ENCODE measurements at regions not wholly inside any gene's neighbourhood (a gene's known extent, or its start where the extent isn't known, plus 50 kb on each side); places are given as distances from the start of the nearest gene placed in this dataset.

DNA sequence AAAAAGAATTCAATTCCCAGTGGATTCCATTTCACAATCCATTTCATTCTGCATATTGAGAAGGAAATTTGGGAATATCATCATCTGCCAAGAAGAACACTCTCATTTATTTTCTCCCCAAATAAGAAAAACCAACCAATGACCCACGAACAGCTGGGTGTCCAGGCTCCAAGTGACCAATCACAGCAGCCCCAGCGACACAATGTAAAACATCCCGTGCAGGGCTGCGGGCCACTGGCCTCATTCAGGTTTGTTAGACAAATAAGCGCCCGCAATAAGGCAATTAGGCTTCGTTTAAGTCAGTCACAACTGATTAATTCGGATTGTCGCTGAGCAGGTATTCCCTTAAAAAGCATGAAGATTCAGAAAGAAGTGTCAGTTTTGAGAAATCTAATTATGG is 378.6 kb downstream of the EIPR1 start:
- no peak for DNase-seq (ENCODE audit: low read depth)

DNA sequence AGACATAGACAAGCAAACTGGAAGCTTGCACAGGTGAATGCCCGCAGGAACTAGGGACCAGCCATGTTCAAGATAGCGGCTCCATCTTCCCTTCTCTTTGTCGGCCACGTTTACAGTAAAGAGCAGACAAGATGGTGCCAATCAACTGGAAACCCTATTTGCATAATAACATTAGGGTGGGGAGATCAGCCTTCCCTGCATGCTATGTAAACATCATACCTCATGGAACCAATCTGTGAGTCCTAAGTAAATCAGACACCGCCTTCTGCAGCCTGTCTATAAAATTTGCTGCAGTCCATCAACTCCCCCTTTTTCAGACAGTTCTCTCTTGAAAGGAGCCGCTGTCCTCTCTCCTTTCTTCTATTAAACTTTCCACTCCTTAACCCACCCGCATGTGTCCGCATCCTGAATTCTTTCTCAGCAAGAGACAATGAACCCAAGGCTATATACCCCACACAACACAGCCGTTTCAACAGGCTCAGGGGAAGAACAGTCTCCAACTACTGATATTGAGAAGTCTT is 384.4 kb downstream of the EIPR1 start:
- no peak for DNase-seq (ENCODE audit: low read depth)

DNA sequence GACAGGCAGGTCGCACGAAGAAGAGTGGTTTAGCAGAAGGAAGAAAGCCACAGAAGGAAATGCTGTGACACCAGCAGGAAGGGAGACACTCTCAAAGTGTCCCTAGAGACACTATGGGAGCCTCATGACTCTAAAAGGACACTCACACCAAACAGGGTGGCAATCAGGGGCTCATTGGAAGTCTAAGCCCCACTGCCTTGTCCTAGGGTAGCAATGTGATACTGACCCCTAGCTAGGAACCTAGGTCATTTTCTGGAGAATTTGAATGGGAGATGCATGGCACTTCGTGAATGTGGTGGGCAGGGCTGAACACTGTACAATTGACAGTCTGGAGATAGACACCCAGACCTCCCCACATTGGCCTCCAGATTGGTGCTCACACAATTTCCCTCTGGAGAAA is 385.0 kb downstream of the EIPR1 start:
- no peak for DNase-seq (ENCODE audit: low read depth)

GRCh38 chr2:2985020-2985419 is 392.6 kb downstream of the EIPR1 start:
- no peak for DNase-seq (ENCODE audit: low read depth)

GRCh38 chr2:2981000-2981399 is 396.6 kb downstream of the EIPR1 start:
- DNase-seq (ENCODE audit: low read depth) = no peak

DNA sequence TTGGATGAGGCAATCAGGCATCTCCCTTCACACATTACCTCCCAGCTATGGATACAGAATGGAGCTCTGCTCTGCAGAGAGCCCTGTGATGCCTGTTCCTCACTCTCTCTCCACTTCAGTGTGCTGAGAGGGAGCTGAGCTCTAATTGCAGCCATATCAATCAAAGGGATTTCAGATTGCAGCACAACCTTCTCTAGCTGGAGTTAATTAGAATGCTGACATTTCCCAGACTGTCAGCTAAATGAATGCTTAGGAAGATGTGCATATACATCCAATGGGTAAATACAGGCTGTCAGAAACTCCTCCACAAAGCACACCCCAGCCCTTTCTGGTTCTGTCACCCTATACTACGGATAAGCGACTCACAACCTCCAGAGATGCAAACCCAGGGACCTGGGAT is 402.6 kb downstream of the EIPR1 start:
- no peak for DNase-seq (ENCODE audit: low read depth)

DNA sequence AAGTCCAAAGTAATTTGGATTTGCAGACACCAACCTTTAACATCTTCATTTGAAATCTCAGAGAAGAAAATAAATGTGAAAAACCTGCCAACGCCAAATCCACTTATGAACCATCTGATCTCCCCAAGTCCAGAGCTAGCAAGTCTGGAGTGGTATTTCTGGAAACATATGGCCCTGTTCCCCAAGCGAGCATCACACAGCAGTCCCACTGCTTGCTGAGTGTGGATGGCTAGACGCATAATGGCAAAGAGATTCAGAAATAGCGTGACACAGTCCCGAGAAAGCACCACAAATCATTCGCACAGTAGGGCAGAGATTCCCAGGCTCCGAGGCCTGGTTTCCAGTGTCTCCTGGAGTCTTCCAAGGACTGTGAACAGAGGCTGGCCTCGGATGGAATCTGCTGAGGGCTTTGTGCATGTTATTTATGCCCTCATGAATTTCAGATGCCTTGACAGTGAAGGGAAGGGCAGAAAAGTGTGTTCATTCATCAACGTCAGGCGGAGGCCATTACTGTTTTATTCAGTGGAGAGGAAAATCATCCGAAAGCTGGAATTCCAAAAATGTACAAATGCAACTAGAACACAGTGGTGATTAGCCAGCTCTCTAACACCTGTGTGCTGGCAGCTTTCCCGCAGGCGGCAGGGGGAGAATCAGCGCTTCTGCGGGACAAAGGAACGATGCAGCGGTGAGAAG is 417.0 kb downstream of the EIPR1 start:
- no peak for DNase-seq (ENCODE audit: low read depth)

DNA sequence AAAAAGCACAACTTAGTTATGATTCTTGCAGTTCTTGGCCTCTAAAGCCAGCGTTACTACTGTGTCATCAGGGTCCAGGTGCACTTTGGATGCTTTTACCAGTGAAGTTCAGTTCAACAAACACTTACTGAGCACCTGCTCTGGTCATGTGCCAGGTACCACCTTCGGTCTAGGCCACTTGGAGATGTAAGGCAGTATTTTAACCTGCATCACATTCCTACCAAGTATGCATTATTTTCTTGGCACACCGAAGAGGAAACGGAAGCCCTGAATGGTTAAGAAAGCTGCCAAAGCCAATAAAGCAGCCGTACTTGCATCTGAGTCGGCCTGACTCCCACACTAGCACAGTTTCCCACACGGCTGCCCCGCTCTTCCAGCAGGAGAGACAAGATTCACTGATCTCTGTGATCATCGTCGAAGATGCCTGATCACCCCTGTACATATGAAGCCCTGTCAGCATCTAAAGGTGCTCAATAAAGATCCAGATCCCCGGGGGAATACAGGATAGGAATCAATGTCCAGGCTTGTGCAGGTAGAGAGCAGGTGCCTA is 427.1 kb downstream of the EIPR1 start:
- no peak for DNase-seq (ENCODE audit: low read depth)

- no peak for DNase-seq (ENCODE audit: low read depth)
Measured at GRCh38 chr2:2947406-2947805, 430.2 kb downstream of the EIPR1 start.

- no peak for DNase-seq (ENCODE audit: low read depth)
Measured at GRCh38 chr2:2942906-2943305, 434.7 kb downstream of the EIPR1 start.

GRCh38 chr2:2942225-2942624 is 435.4 kb downstream of the EIPR1 start:
- DNase-seq (ENCODE audit: low read depth) = no peak

GRCh38 chr2:2941205-2941604 is 436.4 kb downstream of the EIPR1 start:
- DNase-seq (ENCODE audit: low read depth) = no peak

GRCh38 chr2:2940702-2941101 is 436.9 kb downstream of the EIPR1 start:
- no peak for DNase-seq (ENCODE audit: low read depth)

GRCh38 chr2:2940061-2940460 is 437.6 kb downstream of the EIPR1 start:
- no peak for DNase-seq (ENCODE audit: low read depth)

- no peak for DNase-seq (ENCODE audit: low read depth)
Measured at GRCh38 chr2:2939078-2939795, 438.4 kb downstream of the EIPR1 start.

DNA sequence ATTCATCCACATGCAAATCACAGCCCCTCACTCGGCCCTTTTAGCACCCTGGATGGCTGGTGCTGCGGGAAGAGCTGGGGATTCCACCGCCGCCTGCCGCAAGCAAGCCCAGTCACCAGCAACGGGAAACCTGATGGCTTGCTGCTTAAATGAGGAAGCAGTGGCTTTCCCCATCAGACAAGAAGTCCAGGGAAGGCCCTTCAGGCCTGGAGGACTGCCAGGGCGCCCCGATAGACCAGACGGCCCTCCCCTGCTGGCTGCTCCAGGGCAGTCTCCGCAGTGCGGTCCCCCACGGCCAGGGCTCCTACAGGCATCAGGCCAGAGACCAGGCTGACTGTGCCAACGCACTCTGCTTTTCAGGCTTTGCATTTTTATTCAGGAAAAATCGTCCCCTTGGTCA is 439.1 kb downstream of the EIPR1 start:
- no peak for DNase-seq (ENCODE audit: low read depth)

- no peak for DNase-seq (ENCODE audit: low read depth)
Measured at GRCh38 chr2:2935445-2936149, 442.0 kb downstream of the EIPR1 start.

GRCh38 chr2:2933426-2933825 is 444.2 kb downstream of the EIPR1 start:
- no peak for DNase-seq (ENCODE audit: low read depth)

DNA sequence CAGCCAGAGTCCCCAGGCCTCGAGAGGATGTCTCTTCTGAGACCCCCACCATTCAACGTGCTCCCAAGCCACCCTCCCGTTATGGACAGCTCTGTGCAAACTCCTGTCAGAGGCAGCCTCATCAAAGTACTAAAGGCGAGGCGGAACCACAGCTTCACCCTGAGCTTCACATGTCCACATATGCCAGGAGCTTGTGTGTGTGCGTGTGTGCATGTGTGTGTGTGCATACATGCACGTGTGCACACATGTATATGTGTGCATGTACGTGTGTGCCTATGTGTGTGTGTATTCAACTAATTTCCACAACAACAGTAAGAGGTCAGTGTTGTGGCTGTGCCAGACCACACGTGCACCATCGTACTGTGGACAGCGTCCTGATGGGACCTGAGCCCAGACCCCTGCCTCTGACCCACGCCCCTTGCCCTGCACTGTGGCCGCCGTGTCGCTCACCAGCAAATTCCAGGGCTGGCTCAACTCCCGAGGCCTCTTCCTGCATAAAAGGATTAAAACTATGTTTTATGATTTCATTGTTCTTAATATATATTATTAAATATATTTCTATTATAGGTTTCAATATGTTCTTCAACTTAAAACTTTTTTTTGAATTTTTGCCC is 444.8 kb downstream of the EIPR1 start:
- no peak for DNase-seq (ENCODE audit: low read depth)

GRCh38 chr2:2932189-2932588 is 445.4 kb downstream of the EIPR1 start:
- DNase-seq (ENCODE audit: low read depth) = no peak

DNA sequence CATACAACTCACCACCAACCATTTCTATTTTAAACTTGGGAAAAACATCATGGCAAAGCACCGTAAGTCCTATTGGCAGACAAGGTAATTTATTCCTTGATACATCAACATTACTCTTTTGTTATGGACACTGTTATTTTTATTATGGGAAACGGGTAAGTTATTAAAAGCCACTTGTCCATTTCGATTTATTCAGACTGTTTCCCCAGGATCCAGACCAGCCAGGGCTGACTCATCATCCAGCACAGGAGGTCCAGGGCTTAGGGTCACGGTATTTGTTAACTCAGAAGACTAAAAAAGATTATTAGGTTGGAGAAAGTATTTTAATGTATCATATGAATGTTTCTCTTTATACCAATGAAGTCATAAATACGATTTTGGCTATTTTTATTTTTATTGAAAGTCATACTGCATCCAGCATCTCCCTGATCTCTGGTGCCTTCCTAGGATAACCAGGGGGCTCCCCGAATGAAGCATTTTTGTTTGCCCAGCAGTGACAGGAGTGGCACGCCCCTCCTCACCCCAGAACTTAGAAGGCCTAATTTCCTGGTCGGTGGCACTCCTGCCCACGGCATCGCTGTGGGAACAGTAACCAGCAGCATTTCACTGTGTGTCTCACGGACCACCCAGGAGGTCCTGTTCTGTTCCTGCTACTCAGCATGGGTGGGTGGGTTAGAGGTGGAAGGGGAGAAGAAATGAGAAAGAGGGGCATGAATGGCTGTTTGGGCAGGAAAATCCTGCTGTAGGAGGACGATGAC is 446.1 kb downstream of the EIPR1 start:
- no peak for DNase-seq (ENCODE audit: low read depth)
